ENCODE measurements at regions not wholly inside any gene's neighbourhood (a gene's known extent, or its start where the extent isn't known, plus 50 kb on each side); places are given as distances from the start of the nearest gene placed in this dataset.

DNA sequence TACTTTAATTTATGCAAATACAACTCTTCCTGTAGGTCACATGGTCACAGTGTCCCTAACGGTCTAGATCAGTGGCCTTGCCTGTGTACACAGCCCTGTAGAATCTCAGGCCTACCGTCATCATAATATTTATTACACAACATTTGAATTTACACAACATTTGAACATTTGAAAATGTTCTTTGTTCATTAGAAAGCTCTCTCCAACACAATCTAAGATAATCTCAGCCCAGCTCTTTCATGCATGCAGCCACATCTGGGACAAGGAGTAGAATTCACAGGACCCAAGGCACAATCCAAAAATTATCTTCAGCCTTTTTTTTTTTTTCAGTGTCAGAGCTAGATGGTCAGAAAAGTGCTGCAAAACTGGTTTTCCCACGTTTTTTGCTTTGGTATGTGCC lies 892.8 kb downstream of the TFAP2A start:
- WGBS, 4 donors, result 40 to 57% (median 45%) methylated on average over 3 of the region's 3 CpGs
- TF ChIP-seq, protein P1, sequence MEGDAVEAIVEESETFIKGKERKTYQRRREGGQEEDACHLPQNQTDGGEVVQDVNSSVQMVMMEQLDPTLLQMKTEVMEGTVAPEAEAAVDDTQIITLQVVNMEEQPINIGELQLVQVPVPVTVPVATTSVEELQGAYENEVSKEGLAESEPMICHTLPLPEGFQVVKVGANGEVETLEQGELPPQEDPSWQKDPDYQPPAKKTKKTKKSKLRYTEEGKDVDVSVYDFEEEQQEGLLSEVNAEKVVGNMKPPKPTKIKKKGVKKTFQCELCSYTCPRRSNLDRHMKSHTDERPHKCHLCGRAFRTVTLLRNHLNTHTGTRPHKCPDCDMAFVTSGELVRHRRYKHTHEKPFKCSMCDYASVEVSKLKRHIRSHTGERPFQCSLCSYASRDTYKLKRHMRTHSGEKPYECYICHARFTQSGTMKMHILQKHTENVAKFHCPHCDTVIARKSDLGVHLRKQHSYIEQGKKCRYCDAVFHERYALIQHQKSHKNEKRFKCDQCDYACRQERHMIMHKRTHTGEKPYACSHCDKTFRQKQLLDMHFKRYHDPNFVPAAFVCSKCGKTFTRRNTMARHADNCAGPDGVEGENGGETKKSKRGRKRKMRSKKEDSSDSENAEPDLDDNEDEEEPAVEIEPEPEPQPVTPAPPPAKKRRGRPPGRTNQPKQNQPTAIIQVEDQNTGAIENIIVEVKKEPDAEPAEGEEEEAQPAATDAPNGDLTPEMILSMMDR (IDR thresholded peaks at IDR 0.05), result no peak
- no peak for TF ChIP-seq POLR2A (IDR thresholded peaks at IDR 0.05)
- H3K27ac ChIP-seq, result no peak overlapping the region
- H3K4me3 ChIP-seq, result no peak overlapping the region
- intact Hi-C loops (cut with DNase I), result no loop called here
- H3K9me3 ChIP-seq (replicated peaks in 1 of 3), result no peaks in the 10 kb centered on the region
- no peak for DNase-seq
- H3K36me3 ChIP-seq (replicated peaks in 1 of 2), result no peaks in the 10 kb centered on the region
- H3K27me3 ChIP-seq, result no peaks in the 10 kb centered on the region
- H3K4me1 ChIP-seq (replicated peaks in 1 of 2), result no peaks in the 10 kb centered on the region

DNA sequence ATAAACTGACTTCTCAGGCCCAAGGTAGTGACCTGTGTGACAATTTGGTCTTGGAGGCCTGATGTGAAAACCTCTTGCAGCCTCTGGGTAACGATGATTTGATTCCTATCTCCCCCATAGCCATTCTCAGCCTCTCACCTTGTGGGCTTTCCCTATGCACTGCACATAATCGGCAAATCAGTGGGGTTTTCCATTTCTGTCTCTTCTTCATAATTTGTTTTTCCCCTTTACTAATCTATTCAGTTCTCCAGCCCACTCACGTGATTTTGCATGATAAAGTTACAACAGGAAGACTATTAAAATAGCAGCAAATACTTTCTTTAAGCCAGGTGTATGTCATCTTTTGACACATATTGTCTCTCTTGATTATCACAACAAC lies 893.7 kb downstream of the TFAP2A start:
- WGBS, 4 donors, result 59 to 65% (median 61%) methylated on average over 3 of the region's 3 CpGs

DNA sequence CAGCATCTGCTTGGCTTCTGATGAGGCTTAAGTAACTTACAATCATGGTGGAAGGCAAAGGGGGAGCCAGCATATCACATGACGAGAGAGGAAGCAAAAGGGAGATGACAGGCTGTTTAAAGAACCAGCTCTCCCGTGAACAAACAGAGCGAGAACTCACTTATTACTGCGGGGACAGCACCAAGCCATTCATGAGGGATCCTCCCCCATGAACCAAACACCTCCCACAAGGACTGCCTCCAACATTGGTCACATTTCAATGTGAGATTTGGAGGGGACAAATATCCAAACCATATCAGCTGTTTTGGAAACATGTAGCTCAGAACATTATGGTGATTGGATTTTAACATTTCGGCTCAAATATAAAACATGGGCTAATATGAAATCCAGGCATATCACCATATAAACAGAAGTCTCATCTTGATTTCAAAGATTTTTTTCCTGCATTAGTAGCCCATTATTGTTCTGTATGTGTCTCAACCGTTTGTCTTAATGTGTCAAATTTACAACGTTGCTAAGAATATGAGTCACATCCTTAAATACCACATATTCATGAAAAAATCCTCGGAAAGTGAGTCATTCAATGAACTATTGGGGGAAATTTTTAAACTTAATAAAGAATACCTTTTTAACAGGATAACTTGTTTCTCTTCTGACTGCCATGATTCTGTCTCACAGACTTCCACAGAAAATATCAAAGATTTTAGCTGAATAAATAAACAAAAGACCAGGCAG lies 894.3 kb downstream of the TFAP2A start:
- Histone ChIP-seq H3K4me3 (no peak overlapping the region), H3K27ac (no peak overlapping the region), H3K27me3 (no peaks in the 10 kb centered on the region), H3K36me3 (replicated peaks in 1 of 2) (no peaks in the 10 kb centered on the region), H3K9me3 (replicated peaks in 1 of 3) (no peaks in the 10 kb centered on the region), H3K4me1 (replicated peaks in 1 of 2) (no peaks in the 10 kb centered on the region)
- WGBS, 4 donors, result 50 to 63% (median 58%) methylated on average over 8 of the region's 8 CpGs
- DNase-seq, result no peak
- no peak for TF ChIP-seq POLR2A (IDR thresholded peaks at IDR 0.05)
- TF ChIP-seq, protein P1 (IDR thresholded peaks at IDR 0.05), result no peak
- intact Hi-C loops (cut with DNase I), result no loop called here

More for the DNA sequence above, 893.7 kb downstream of the TFAP2A start:
- no peaks in the 10 kb centered on the region for H3K36me3 ChIP-seq (replicated peaks in 1 of 2)
- DNase-seq, result no peak
- no peaks in the 10 kb centered on the region for H3K4me1 ChIP-seq (replicated peaks in 1 of 2)
- no peak overlapping the region for H3K4me3 ChIP-seq
- no peaks in the 10 kb centered on the region for H3K9me3 ChIP-seq (replicated peaks in 1 of 3)
- no peaks in the 10 kb centered on the region for H3K27me3 ChIP-seq
- no peak overlapping the region for H3K27ac ChIP-seq
- intact Hi-C loops (cut with DNase I), result no loop called here
- TF ChIP-seq, protein P1 (IDR thresholded peaks at IDR 0.05), result no peak
- TF ChIP-seq POLR2A (IDR thresholded peaks at IDR 0.05), result no peak

DNA sequence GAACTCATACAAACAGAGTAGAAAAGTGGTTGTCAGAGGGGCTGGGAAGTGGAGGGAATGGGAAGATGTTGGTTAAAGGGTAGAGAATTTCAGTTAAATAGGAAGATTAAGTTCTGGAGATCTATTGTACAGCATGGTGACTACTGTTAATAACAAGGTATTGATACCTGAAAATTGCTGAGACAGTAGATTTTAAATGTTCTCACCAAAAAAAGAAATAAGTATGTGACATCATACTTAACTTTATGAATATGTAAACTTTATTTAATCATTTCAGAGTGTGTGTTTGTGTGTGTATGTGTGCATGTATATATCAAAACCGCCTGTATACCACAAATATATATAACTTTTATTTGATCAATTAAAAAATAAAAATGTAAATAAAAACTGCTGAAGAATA lies 896.4 kb downstream of the TFAP2A start:
- 43 to 56% (median 48%) methylated on average over 1 of the region's 1 CpG for WGBS, 4 donors
- DNase-seq, result no peak
- Histone ChIP-seq H3K4me3 (no peak overlapping the region), H3K27ac (no peak overlapping the region), H3K4me1 (replicated peaks in 1 of 2) (no peaks in the 10 kb centered on the region), H3K27me3 (no peaks in the 10 kb centered on the region), H3K36me3 (replicated peaks in 1 of 2) (no peaks in the 10 kb centered on the region), H3K9me3 (replicated peaks in 1 of 3) (no peaks in the 10 kb centered on the region)
- intact Hi-C loops (cut with DNase I), result no loop called here
- TF ChIP-seq, protein P1 (IDR thresholded peaks at IDR 0.05), result no peak
- no peak for TF ChIP-seq POLR2A (IDR thresholded peaks at IDR 0.05)
